Ovary (tissue), 3 donors: ENCODE measurements at regions not wholly inside any gene's neighbourhood (a gene's known extent, or its start where the extent isn't known, plus 50 kb on each side); places are given as distances from the start of the nearest gene placed in this dataset.

Experiments
- CTCF ChIP-seq, 3 donors: fragments of 450-650 bp in 2 of 3; fragments of 200-600 bp in 1 of 3; IDR thresholded peaks; one replicate each; pipeline versions ENCODE4 v1.5.1 to v1.8.0; 2016 to 2022; ENCODE audit warnings: antibody characterized with exemption in 3 of 3, mild to moderate bottlenecking in 1 of 3
- POLR2A ChIP-seq: fragments of 450-650 bp; IDR thresholded peaks from one replicate; pipeline ENCODE4 v1.6.1; 2017; ENCODE audit warnings: antibody characterized with exemption, mild to moderate bottlenecking, moderate library complexity
- donor health status: DM: no; HTN: no; CAD: no.

GRCh38 chr17:19470530-19471261 lies 59.7 kb downstream of the RNF112 start:
- TF ChIP-seq CTCF (IDR thresholded peaks at IDR 0.05) (no peak), POLR2A (no peak)
